Caco-2 (cell line): ENCODE measurements at regions not wholly inside any gene's neighbourhood (a gene's known extent, or its start where the extent isn't known, plus 50 kb on each side); places are given as distances from the start of the nearest gene placed in this dataset.
"Not testable (repeated sequence)": the region's sequence is repeated elsewhere in the genome, so short reads cannot be mapped to it uniquely, and the experiment has no call there.

Experiments
- BruUV-seq: library from RNA; stranded (reverse); fragments of 400-500 nt; replicated peaks from 2 replicates; lab custom pipeline; 2021; lab: Mats Ljungman, UMichigan
- CTCF ChIA-PET: fragments of 300-600 bp; sonication (Branson Sonifier 250); formaldehyde crosslinking; loops from one replicate; lab custom pipeline; 2022; ENCODE audit warnings: antibody characterized with exemption; lab: Charles Lee
- POLR2A ChIA-PET: fragments of 300-600 bp; sonication (Branson Sonifier 250); formaldehyde crosslinking; loops from one replicate; lab custom pipeline; 2022; ENCODE audit warnings: antibody characterized with exemption; lab: Charles Lee
- DNase-seq, 2 experiments: peaks; one replicate each; pipeline versions ENCODE4 v3.0.0 to v3.0.0-alpha.2; 2020 to 2022
- H3K27me3 ChIP-seq: replicated peaks from 2 replicates; pipeline ENCODE4 v1.6.0; 2011; ENCODE audit warnings: low read length; ENCODE audit not compliant: control insufficient read depth, insufficient read depth
- H3K36me3 ChIP-seq: 2 replicates; pipeline ENCODE4 v1.5.1; 2011; ENCODE audit warnings: low read length; ENCODE audit not compliant: control insufficient read depth, insufficient read depth
- H3K4me1 ChIP-seq: fragments of 250-450 bp; sonication (Bioruptor Pico); 2 replicates; pipeline ENCODE4 v1.5.1; 2020; ENCODE audit warnings: mild to moderate bottlenecking
- H3K4me3 ChIP-seq: 2 replicates; pipeline ENCODE4 v1.5.1; 2011; ENCODE audit warnings: low read depth, mild to moderate bottlenecking, control low read depth, low read length
- H3K9me3 ChIP-seq: fragments of 250-450 bp; sonication (Bioruptor Pico); 2 replicates; pipeline ENCODE4 v1.5.1; 2020; ENCODE audit warnings: mild to moderate bottlenecking, moderate library complexity
- H3K27ac Mint-ChIP-seq: one replicate; pipeline ENCODE4 v1.8.0; 2022; ENCODE audit warnings: mixed read lengths; ENCODE audit not compliant: unreplicated experiment
- H3K27me3 Mint-ChIP-seq: one replicate; pipeline ENCODE4 v1.8.0; 2022; ENCODE audit warnings: mixed read lengths; ENCODE audit not compliant: insufficient read depth, unreplicated experiment
- H3K36me3 Mint-ChIP-seq: one replicate; pipeline ENCODE4 v1.8.0; 2022; ENCODE audit warnings: mild to moderate bottlenecking, mixed read lengths; ENCODE audit not compliant: insufficient read depth, unreplicated experiment
- H3K4me1 Mint-ChIP-seq: one replicate; pipeline ENCODE4 v1.8.0; 2022; ENCODE audit warnings: low read depth, mixed read lengths; ENCODE audit not compliant: unreplicated experiment
- H3K4me3 Mint-ChIP-seq: one replicate; pipeline ENCODE4 v1.8.0; 2022; ENCODE audit warnings: mild to moderate bottlenecking, moderate library complexity, mixed read lengths; ENCODE audit not compliant: unreplicated experiment
- H3K9me3 Mint-ChIP-seq: one replicate; pipeline ENCODE4 v1.8.0; 2022; ENCODE audit warnings: mixed read lengths; ENCODE audit not compliant: unreplicated experiment
- intact Hi-C: fragments of 100-400 bp; cut with micrococcal nuclease; formaldehyde crosslinking; loops from one replicate; pipeline ENCODE4 v1.10.0; 2022; ENCODE audit not compliant: unreplicated experiment

DNA sequence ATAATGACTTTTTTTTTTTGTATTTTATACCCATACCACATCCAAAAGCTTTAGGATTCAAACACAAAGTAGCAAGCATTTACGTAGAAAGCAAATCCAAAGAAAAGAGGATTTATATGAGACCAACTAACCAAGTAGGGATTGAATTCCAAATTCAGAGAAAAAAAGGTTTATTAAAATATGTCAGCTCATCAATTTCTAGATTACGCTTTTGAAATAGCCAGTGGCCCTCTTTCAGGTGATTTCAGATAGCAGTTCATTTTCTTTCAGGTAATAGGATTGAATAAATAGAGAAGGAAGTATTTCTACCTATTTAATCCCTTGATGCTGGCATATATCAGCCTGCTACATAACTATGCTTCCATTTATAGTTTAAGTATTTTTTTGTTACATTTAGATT is 822.3 kb downstream of the PRIM2 start:
- CTCF ChIA-PET, DNase-seq, BruUV-seq: not testable (repeated sequence)

DNA sequence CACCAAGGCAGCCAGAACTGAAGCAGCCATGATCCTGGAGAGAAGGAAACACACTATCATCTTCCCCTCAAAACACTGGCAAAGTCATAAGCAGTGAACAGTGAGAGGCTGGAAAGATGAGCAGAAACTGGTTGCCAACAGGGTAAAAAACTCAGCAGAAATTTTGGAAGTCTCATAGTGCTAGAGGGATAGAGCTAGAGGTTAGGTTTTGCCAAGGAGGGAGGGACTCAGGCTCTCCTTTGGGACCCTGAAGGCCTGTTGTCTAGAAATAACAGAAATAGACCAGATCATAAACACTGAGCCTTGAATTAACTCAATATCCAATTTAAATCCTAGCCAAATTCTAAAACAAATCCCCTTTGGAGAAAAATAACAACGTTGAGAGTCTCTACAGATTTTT is 853.6 kb downstream of the PRIM2 start:
- H3K9me3 Mint-ChIP-seq = not testable (repeated sequence)

More for the DNA sequence above, 822.3 kb downstream of the PRIM2 start:
- H3K4me1 ChIP-seq, H3K4me3 Mint-ChIP-seq, H3K9me3 ChIP-seq, H3K36me3 ChIP-seq, H3K4me1 Mint-ChIP-seq, intact Hi-C loops, H3K36me3 Mint-ChIP-seq, POLR2A ChIA-PET, H3K27ac Mint-ChIP-seq, H3K27me3 Mint-ChIP-seq, H3K4me3 ChIP-seq, H3K9me3 Mint-ChIP-seq, H3K27me3 ChIP-seq: not testable (repeated sequence)

DNA sequence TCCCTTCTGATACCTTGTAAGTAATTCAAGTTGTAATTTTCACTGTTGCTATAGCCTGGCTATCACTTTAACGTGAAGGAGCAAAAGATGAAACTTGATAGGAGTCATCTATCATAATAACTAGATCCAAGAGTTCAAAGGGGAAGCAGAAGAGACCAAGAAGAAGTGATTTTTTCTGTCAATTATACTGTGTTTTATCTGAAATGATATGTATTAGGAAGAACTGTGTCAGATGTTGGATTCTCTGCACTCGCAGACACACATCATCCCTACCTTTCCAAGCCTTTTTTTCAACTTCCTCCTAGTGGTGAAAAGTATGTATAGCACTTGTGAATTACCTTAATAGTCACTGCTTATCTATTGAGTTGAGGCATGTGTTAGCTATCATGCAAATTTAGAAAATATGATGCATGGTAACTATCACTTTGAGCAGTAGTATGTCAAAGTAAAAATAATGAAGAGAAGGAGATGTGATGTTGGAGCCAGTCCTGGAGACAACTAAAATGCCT is 864.2 kb downstream of the PRIM2 start:
- H3K4me3 ChIP-seq, DNase-seq, H3K27me3 ChIP-seq, H3K4me3 Mint-ChIP-seq, H3K27me3 Mint-ChIP-seq, H3K4me1 ChIP-seq, POLR2A ChIA-PET, intact Hi-C loops, BruUV-seq, H3K36me3 ChIP-seq, H3K4me1 Mint-ChIP-seq, H3K36me3 Mint-ChIP-seq, H3K9me3 Mint-ChIP-seq, CTCF ChIA-PET, H3K9me3 ChIP-seq, H3K27ac Mint-ChIP-seq: not testable (repeated sequence)

More for the DNA sequence above, 853.6 kb downstream of the PRIM2 start:
- H3K4me1 Mint-ChIP-seq, H3K27me3 ChIP-seq, BruUV-seq, H3K4me3 ChIP-seq, H3K27me3 Mint-ChIP-seq, H3K27ac Mint-ChIP-seq, H3K36me3 ChIP-seq, DNase-seq, H3K4me3 Mint-ChIP-seq, H3K9me3 ChIP-seq, intact Hi-C loops, CTCF ChIA-PET, POLR2A ChIA-PET, H3K4me1 ChIP-seq, H3K36me3 Mint-ChIP-seq: not testable (repeated sequence)

DNA sequence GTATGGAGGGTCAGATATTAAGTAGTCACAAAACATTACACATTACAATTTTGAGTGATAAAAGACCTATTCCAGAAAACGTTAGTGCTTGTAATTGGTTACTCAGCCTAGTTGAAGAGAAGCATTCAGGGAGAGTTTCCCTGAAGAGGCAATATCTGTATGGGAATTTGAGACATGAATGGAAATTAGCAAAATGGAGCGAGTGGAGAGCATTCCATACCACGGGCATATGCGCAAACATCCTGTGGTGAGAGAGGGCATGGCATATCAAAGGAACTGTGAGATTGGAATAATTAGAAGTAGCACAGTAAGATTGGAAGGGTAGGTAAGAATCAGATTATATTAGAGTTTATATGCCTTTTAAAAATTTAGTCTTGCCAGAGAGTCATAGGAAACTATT is 867.9 kb downstream of the PRIM2 start:
- H3K4me3 ChIP-seq, H3K4me1 Mint-ChIP-seq, H3K36me3 Mint-ChIP-seq, DNase-seq, H3K9me3 Mint-ChIP-seq, BruUV-seq, H3K27me3 ChIP-seq, H3K27ac Mint-ChIP-seq, H3K27me3 Mint-ChIP-seq, POLR2A ChIA-PET, H3K36me3 ChIP-seq, H3K4me1 ChIP-seq, intact Hi-C loops, H3K9me3 ChIP-seq, CTCF ChIA-PET, H3K4me3 Mint-ChIP-seq: not testable (repeated sequence)

DNA sequence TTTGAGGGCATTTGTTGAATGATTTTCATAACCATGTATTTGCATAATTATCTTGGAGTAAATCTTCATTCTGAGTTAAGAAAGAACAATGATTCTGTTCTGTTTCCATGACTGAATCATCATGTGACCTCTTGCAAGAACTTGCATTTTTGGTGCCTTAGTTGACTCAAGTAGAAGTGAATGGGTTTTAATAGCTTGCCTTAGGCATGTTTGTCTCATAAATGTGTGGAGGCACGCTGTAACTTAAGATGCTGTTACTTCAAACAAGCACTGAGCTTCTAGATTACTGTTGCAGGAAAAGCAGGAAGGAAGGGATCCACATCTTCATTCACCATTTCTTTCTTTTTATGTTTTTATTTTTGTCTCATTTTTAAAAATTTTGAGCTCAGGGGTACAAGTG is 875.8 kb downstream of the PRIM2 start:
- H3K27me3 ChIP-seq, H3K4me1 Mint-ChIP-seq, H3K36me3 ChIP-seq, BruUV-seq, H3K4me1 ChIP-seq, H3K36me3 Mint-ChIP-seq, POLR2A ChIA-PET, H3K9me3 Mint-ChIP-seq, intact Hi-C loops, H3K9me3 ChIP-seq, DNase-seq, H3K27me3 Mint-ChIP-seq, H3K4me3 ChIP-seq, H3K27ac Mint-ChIP-seq, CTCF ChIA-PET, H3K4me3 Mint-ChIP-seq: not testable (repeated sequence)
